GM10266 (cell line): ENCODE measurements at regions not wholly inside any gene's neighbourhood (a gene's known extent, or its start where the extent isn't known, plus 50 kb on each side); places are given as distances from the start of the nearest gene placed in this dataset.
"Not testable (repeated sequence)": the region's sequence is repeated elsewhere in the genome, so short reads cannot be mapped to it uniquely, and the experiment has no call there.

Experiments
- DNase-seq: peaks from one replicate; pipeline ENCODE4 v3.0.0; 2012; ENCODE audit errors: extremely low spot score
- CTCF ChIP-seq: IDR thresholded peaks from 2 replicates; pipeline ENCODE4 v1.5.1; 2012; ENCODE audit warnings: mild to moderate bottlenecking, low read depth; ENCODE audit not compliant: control insufficient read depth, insufficient read depth; ENCODE audit errors: missing control alignments

GRCh38 chr3:81823882-81824395 lies 62.5 kb upstream of the GBE1 start:
- no peak for TF ChIP-seq CTCF
- DNase-seq, result no peak

- no peak for DNase-seq
- TF ChIP-seq CTCF, result no peak
These were observed 61.6 kb upstream of the GBE1 start for GRCh38 chr3:81823086-81823485.

- no peak for TF ChIP-seq CTCF
- DNase-seq, result peak; percentile 74
These were observed 55.2 kb upstream of the GBE1 start for GRCh38 chr3:81816473-81817250.

GRCh38 chr3:81812098-81812497 lies 50.7 kb upstream of the GBE1 start:
- not testable (repeated sequence) for DNase-seq
